HCT116 (cell line): ENCODE measurements at regions not wholly inside any gene's neighbourhood (a gene's known extent, or its start where the extent isn't known, plus 50 kb on each side); places are given as distances from the start of the nearest gene placed in this dataset.

Experiments
- ATAC-seq: fragments of 200-7000 bp; cut with Tn5 transposase; 2 replicates; pipeline ENCODE4 v1.9.1; 2020; ENCODE audit warnings: mild to moderate bottlenecking, moderate library complexity
- BruUV-seq: library from RNA; stranded (reverse); fragments of 400-500 nt; replicated peaks from 2 replicates; lab custom pipeline; 2021; lab: Mats Ljungman, UMichigan
- CTCF ChIA-PET: fragments of 300-600 bp; sonication (Branson Sonifier 250); formaldehyde crosslinking; loops from one replicate; lab custom pipeline; 2021; ENCODE audit warnings: antibody characterized with exemption; lab: Charles Lee
- POLR2A ChIA-PET: fragments of 300-600, 350-600 bp; sonication (Branson Sonifier 250); formaldehyde crosslinking; loops from one replicate; lab custom pipeline; 2021; ENCODE audit warnings: antibody characterized with exemption; lab: Charles Lee
- RAD21 ChIA-PET, 2 experiments: fragments of 300-600 bp; sonication (Branson Sonifier 250); formaldehyde crosslinking; loops; one replicate each; lab custom pipeline; 2023; ENCODE audit warnings: low total read pairs in 2 of 2; ENCODE audit not compliant: uncharacterized antibody in 2 of 2, unreplicated experiment in 2 of 2, low non-redundant PET in 1 of 2; lab: Charles Lee
- DNase-seq: peaks from one replicate; pipeline ENCODE4 v3.0.0-alpha.2; 2010; ENCODE audit warnings: low read depth, low spot score
- H2AFZ ChIP-seq: fragments of 200-600 bp; shearing (Covaris generic), sonication (generic); 2 replicates; pipeline ENCODE4 v1.6.1; 2017; ENCODE audit warnings: low read depth, mixed run types, mixed read lengths, antibody characterized with exemption, low read length; ENCODE audit not compliant: poor library complexity, severe bottlenecking
- H3K27ac ChIP-seq: 2 replicates; pipeline ENCODE4 v1.5.1; 2012; ENCODE audit warnings: low read depth, low read length
- H3K27me3 ChIP-seq: fragments of 200-600 bp; sonication (generic); 2 replicates; pipeline ENCODE4 v1.6.1; 2016; ENCODE audit warnings: mixed run types, low read length, mixed read lengths; ENCODE audit not compliant: insufficient read depth
- H3K36me3 ChIP-seq, 2 experiments: fragments of 200-500 bp in 1 of 2; fragments of 200-600 bp in 1 of 2; sonication (Bioruptor generic) in 1 of 2; sonication (generic) in 1 of 2; 2 replicates each; pipeline versions ENCODE4 v1.5.1 to v1.6.1; 2014 to 2016; ENCODE audit warnings: low read length in 2 of 2, inconsistent platforms in 1 of 2, mixed read lengths in 1 of 2, mixed run types in 1 of 2; ENCODE audit not compliant: insufficient read depth in 2 of 2, control insufficient read depth in 1 of 2
- H3K4me1 ChIP-seq, 2 experiments: fragments of 200-600 bp in 1 of 2; sonication (generic) in 1 of 2; 2 replicates each; pipeline versions ENCODE4 v1.5.1 to v1.6.1; 2012 to 2017; ENCODE audit warnings: low read length in 2 of 2, inconsistent platforms in 1 of 2, mild to moderate bottlenecking in 1 of 2, mixed read lengths in 1 of 2, mixed run types in 1 of 2, moderate library complexity in 1 of 2; ENCODE audit not compliant: insufficient read depth in 2 of 2, control insufficient read depth in 1 of 2
- H3K4me2 ChIP-seq: fragments of 200-600 bp; sonication (generic); 2 replicates; pipeline ENCODE4 v1.6.1; 2017; ENCODE audit warnings: mixed run types, low read length, mixed read lengths
- H3K4me3 ChIP-seq, 2 experiments: fragments of 200-600 bp in 1 of 2; sonication (generic) in 1 of 2; replicated peaks in 1 of 2; 2 replicates each; pipeline ENCODE4 v1.5.1; 2011 to 2016; ENCODE audit warnings: low read length in 2 of 2, control low read depth in 1 of 2, low read depth in 1 of 2, mild to moderate bottlenecking in 1 of 2, mixed read lengths in 1 of 2, mixed run types in 1 of 2
- H3K79me2 ChIP-seq: fragments of 200-600 bp; sonication (generic); 2 replicates; pipeline ENCODE4 v1.6.1; 2017; ENCODE audit warnings: mild to moderate bottlenecking, mixed run types, low read length, moderate library complexity, mixed read lengths; ENCODE audit not compliant: insufficient read depth
- H3K9ac ChIP-seq: fragments of 200-600 bp; sonication (generic); 2 replicates; pipeline ENCODE4 v1.6.1; 2016; ENCODE audit warnings: low read length, mixed read lengths
- H3K9me2 ChIP-seq: fragments of 200-600 bp; sonication (generic), shearing (Covaris generic); 2 replicates; pipeline ENCODE4 v1.6.1; 2017; ENCODE audit warnings: mixed run types, mild to moderate bottlenecking, moderate library complexity; ENCODE audit not compliant: insufficient read depth
- H3K9me3 ChIP-seq, 2 experiments: fragments of 200-500 bp in 1 of 2; fragments of 200-600 bp in 1 of 2; sonication (Bioruptor generic) in 1 of 2; sonication (generic) in 1 of 2; 2 replicates each; pipeline ENCODE4 v1.6.1; 2014 to 2017; ENCODE audit warnings: low read length in 2 of 2, mixed read lengths in 2 of 2, inconsistent platforms in 1 of 2, low read depth in 1 of 2, mild to moderate bottlenecking in 1 of 2, mixed run types in 1 of 2, moderate library complexity in 1 of 2; ENCODE audit not compliant: control insufficient read depth in 1 of 2, insufficient read depth in 1 of 2
- H4K20me1 ChIP-seq: fragments of 200-600 bp; sonication (generic), shearing (Covaris generic); 2 replicates; pipeline ENCODE4 v1.6.1; 2017; ENCODE audit warnings: mixed run types, mild to moderate bottlenecking, moderate library complexity; ENCODE audit not compliant: insufficient read depth
- CBX3 ChIP-seq: IDR thresholded peaks from 2 replicates; pipeline ENCODE4 v1.6.1; 2012; ENCODE audit warnings: low read depth
- CEBPB ChIP-seq: IDR thresholded peaks from 2 replicates; pipeline ENCODE4 v1.6.1; 2012; ENCODE audit warnings: low read depth
- EGR1 ChIP-seq: IDR thresholded peaks from 2 replicates; pipeline ENCODE4 v1.6.1; 2012; ENCODE audit warnings: low read depth
- EZH2 ChIP-seq: fragments of 200-600 bp; sonication (generic); IDR thresholded peaks from 2 replicates; pipeline ENCODE4 v1.6.1; 2017; ENCODE audit warnings: antibody characterized with exemption, mixed run types
- FOSL1 ChIP-seq: IDR thresholded peaks from 2 replicates; pipeline ENCODE4 v1.6.1; 2012; ENCODE audit warnings: low read depth
- JUND ChIP-seq: IDR thresholded peaks from 2 replicates; pipeline ENCODE4 v1.6.1; 2012
- POLR2A ChIP-seq: IDR thresholded peaks from 2 replicates; pipeline ENCODE4 v1.7.0; 2011; ENCODE audit warnings: borderline replicate concordance; ENCODE audit not compliant: insufficient read depth, insufficient read length; ENCODE audit errors: extremely low read depth
- POLR2AphosphoS5 ChIP-seq: IDR thresholded peaks from 2 replicates; pipeline ENCODE4 v1.6.1; 2011; ENCODE audit warnings: mild to moderate bottlenecking, low read depth, low read length, moderate library complexity
- SP1 ChIP-seq: IDR thresholded peaks from 2 replicates; pipeline ENCODE4 v1.6.1; 2012; ENCODE audit warnings: low read depth
- SRF ChIP-seq: IDR thresholded peaks from 2 replicates; pipeline ENCODE4 v1.6.1; 2012; ENCODE audit warnings: low read depth
- YY1 ChIP-seq: IDR thresholded peaks from 2 replicates; pipeline ENCODE4 v1.6.1; 2011; ENCODE audit warnings: low read length, low read depth, moderate library complexity, mild to moderate bottlenecking; ENCODE audit not compliant: insufficient replicate concordance; ENCODE audit errors: extremely low read depth
- ZFX ChIP-seq: fragments of 450-650 bp; IDR thresholded peaks from 2 replicates; pipeline ENCODE4 v1.6.1; 2017
- intact Hi-C: fragments of 100-400 bp; cut with micrococcal nuclease; formaldehyde crosslinking; loops from 2 replicates; pipeline ENCODE4 v1.10.0; 2022
- TF ChIP-seq, protein P1 (sequence below): IDR thresholded peaks from 2 replicates; pipeline ENCODE4 v1.6.1; 2012
- TF ChIP-seq, protein P2 (sequence below): IDR thresholded peaks from 2 replicates; pipeline ENCODE4 v1.6.1; 2012; ENCODE audit warnings: low read depth

DNA sequence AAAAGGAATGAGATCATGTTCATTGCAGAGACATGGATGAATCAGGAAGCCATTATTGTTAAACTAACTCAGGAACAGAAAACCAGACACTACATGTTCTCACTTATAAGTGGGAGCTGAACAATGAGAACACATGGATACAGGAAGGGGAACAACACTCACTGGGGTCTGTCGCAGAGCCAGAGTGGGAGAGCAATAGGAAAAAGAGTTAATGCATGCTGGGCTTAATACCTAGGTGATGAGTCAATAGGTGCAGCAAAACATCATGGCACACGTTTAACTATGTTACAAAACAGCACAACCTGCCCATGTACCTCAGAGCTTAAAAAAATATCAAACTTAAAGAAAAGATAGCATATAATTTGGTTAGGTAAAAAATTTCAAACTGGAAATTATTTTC, 281.4 kb downstream of the PABPC4L start:
- Histone ChIP-seq H2AFZ (no peak overlapping the region), H3K4me2 (no peak overlapping the region), H3K4me3 (no peak overlapping the region), H3K27me3 (no peaks in the 10 kb centered on the region), H3K9ac (no peak overlapping the region), H3K27ac (no peak overlapping the region), H3K36me3 (no peaks in the 10 kb centered on the region), H3K4me1 (no peaks in the 10 kb centered on the region), H4K20me1 (no peaks in the 10 kb centered on the region), H3K9me2 (no peaks in the 10 kb centered on the region), H3K79me2 (no peaks in the 10 kb centered on the region), H3K9me3 (no peaks in the 10 kb centered on the region)
- TF ChIP-seq FOSL1 (no peak), ZFX (no peak), POLR2AphosphoS5 (no peak), EGR1 (no peak), SRF (no peak), JUND (no peak), EZH2 (no peak), POLR2A (no peak), CEBPB (no peak), YY1 (no peak), CBX3 (no peak), SP1 (no peak)
- TF ChIP-seq, protein P1, sequence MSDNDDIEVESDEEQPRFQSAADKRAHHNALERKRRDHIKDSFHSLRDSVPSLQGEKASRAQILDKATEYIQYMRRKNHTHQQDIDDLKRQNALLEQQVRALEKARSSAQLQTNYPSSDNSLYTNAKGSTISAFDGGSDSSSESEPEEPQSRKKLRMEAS = no peak
- TF ChIP-seq, protein P2, sequence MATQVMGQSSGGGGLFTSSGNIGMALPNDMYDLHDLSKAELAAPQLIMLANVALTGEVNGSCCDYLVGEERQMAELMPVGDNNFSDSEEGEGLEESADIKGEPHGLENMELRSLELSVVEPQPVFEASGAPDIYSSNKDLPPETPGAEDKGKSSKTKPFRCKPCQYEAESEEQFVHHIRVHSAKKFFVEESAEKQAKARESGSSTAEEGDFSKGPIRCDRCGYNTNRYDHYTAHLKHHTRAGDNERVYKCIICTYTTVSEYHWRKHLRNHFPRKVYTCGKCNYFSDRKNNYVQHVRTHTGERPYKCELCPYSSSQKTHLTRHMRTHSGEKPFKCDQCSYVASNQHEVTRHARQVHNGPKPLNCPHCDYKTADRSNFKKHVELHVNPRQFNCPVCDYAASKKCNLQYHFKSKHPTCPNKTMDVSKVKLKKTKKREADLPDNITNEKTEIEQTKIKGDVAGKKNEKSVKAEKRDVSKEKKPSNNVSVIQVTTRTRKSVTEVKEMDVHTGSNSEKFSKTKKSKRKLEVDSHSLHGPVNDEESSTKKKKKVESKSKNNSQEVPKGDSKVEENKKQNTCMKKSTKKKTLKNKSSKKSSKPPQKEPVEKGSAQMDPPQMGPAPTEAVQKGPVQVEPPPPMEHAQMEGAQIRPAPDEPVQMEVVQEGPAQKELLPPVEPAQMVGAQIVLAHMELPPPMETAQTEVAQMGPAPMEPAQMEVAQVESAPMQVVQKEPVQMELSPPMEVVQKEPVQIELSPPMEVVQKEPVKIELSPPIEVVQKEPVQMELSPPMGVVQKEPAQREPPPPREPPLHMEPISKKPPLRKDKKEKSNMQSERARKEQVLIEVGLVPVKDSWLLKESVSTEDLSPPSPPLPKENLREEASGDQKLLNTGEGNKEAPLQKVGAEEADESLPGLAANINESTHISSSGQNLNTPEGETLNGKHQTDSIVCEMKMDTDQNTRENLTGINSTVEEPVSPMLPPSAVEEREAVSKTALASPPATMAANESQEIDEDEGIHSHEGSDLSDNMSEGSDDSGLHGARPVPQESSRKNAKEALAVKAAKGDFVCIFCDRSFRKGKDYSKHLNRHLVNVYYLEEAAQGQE = no peak
- ChIA-PET POLR2A (no interaction called here), RAD21 (no interaction called here), CTCF (no interaction called here)
- no peak for DNase-seq
- intact Hi-C loops = no loop called here
- no peak for ATAC-seq
- BruUV-seq = no TSS peak
